Choroid plexus epithelial cell (primary cell): ENCODE measurements at regions not wholly inside any gene's neighbourhood (a gene's known extent, or its start where the extent isn't known, plus 50 kb on each side); places are given as distances from the start of the nearest gene placed in this dataset.
A peak's percentile ranks its signal among the peaks of the same experiment; 100 is the strongest.

Source experiments
- DNase-seq: peaks from one replicate; pipeline ENCODE4 v3.0.0-alpha.2; 2010; ENCODE audit warnings: low read depth
- H3K4me3 ChIP-seq: 2 replicates; pipeline ENCODE4 v1.5.1; 2011; ENCODE audit warnings: low read depth, mild to moderate bottlenecking, control low read depth, low read length, moderate library complexity
- TF ChIP-seq, protein P1 (sequence below): conservative IDR thresholded peaks from 2 replicates; pipeline ENCODE4 v1.5.1; 2011; ENCODE audit warnings: low read depth, mild to moderate bottlenecking, control low read depth, inconsistent platforms, low read length, moderate library complexity

DNA sequence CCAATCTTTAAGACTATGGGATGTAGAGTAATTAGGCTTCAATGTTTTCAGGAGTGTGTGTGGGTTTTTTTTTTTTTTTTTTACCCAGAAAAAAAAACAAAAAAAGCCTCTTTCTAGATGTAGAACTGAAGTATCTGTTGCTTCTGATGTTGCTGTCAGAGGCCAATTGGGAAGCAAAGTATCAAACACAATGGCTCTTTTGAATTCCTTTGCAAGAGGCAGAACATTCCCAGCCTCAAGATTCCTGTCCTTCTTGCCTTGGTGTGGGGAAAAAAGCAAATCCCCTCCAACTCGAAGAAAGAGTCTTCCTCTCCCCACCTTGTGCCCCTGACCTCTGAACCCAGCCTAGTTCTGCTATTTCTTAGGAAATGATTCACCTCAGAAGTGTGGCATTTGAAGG is 55.4 kb upstream of the LMO4 start:
- H3K4me3 ChIP-seq, result no peak overlapping the region
- TF ChIP-seq, protein P1, sequence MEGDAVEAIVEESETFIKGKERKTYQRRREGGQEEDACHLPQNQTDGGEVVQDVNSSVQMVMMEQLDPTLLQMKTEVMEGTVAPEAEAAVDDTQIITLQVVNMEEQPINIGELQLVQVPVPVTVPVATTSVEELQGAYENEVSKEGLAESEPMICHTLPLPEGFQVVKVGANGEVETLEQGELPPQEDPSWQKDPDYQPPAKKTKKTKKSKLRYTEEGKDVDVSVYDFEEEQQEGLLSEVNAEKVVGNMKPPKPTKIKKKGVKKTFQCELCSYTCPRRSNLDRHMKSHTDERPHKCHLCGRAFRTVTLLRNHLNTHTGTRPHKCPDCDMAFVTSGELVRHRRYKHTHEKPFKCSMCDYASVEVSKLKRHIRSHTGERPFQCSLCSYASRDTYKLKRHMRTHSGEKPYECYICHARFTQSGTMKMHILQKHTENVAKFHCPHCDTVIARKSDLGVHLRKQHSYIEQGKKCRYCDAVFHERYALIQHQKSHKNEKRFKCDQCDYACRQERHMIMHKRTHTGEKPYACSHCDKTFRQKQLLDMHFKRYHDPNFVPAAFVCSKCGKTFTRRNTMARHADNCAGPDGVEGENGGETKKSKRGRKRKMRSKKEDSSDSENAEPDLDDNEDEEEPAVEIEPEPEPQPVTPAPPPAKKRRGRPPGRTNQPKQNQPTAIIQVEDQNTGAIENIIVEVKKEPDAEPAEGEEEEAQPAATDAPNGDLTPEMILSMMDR, result no peak
- no peak for DNase-seq

DNA sequence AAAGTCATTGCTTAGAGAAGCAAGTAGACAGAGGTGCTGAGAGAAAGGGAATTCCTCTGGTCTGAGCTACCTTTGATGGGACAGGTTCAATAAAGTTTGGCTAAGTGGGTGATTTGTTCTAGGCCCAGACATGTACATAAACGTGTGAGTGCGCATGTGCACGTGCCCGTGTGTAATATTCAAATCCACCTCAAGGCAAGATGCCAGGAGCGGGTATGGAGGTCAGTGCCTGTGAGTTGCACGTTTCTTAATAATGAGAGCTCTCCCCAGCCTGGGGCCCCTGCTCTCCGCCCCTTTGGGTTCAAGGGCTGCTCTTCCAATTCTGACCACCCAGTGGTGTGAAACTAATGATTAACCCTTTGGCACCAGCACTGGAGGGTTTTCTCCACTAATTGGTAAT is 53.8 kb upstream of the LMO4 start:
- TF ChIP-seq, protein P1, result no peak
- H3K4me3 ChIP-seq, result no peak overlapping the region
- DNase-seq, result no peak

DNA sequence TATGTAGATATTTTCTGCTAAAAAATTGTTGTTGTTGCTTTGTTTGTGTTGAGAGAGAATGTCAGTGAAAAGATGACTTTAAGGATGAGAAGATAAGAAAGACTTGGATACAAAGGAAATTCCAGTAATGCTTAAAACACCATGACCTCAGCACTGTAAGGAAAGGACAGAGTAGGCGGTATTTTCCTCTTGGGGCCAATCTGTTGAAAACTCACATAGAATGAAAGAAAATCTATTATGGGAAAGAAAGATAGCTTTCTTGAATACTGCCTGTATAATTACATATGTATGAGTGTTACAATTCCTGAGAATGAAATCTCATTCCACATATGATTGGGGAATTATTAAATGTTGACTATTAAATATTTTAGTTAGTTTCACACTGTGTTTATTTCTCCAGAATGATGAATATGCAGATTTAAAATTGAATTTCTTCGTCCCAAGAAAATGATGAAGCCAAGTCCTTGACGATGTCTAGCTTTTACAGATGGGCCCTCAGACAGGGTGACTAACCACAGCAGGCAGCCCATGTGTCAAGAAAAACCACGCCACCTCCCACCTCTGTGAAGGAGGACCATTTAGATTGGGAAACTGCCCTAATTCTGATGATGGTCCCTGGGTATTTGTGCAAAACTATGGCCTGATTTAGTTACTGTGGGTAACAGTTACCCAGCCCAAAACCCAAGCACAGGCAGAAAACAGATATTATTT is 49.7 kb upstream of the LMO4 start:
- TF ChIP-seq, protein P1, result no peak
- no peak overlapping the region for H3K4me3 ChIP-seq
- peak; percentile 31 for DNase-seq
